ENCODE measurements at regions not wholly inside any gene's neighbourhood (a gene's known extent, or its start where the extent isn't known, plus 50 kb on each side); places are given as distances from the start of the nearest gene placed in this dataset.

GRCh38 chr12:46110223-46110611 is 119.8 kb upstream of the SCAF11 start:
- TF ChIP-seq CTCF (IDR thresholded peaks at IDR 0.05) (no peak), EP300 (IDR thresholded peaks at IDR 0.05; ENCODE audit: borderline replicate concordance in 1 of 2, low read depth in 1 of 2, low read length in 1 of 2) (no peak), MEF2A (IDR thresholded peaks at IDR 0.05; ENCODE audit: borderline replicate concordance, low read depth) (no peak), TAF1 (IDR thresholded peaks at IDR 0.05; ENCODE audit: borderline replicate concordance, low read depth, low read length) (no peak), SIN3A (IDR thresholded peaks at IDR 0.05; ENCODE audit: borderline replicate concordance, low read depth, low read length) (no peak), USF2 (IDR thresholded peaks at IDR 0.05; ENCODE audit: borderline replicate concordance, low read depth, low read length) (no peak), JUND (IDR thresholded peaks at IDR 0.05) (no peak)

All from SK-N-SH (cell line).